Psoas muscle (tissue), 7 donors: ENCODE measurements at regions not wholly inside any gene's neighbourhood (a gene's known extent, or its start where the extent isn't known, plus 50 kb on each side); places are given as distances from the start of the nearest gene placed in this dataset.

Experiments used
- ATAC-seq, 4 donors: fragments of 200-7000 bp; cut with Tn5 transposase; one replicate each; pipeline ENCODE4 v1.9.1; 2020; ENCODE audit warnings: moderate library complexity in 3 of 4, mild to moderate bottlenecking in 2 of 4
- DNase-seq, 2 donors: peaks; one replicate each; pipeline ENCODE4 v3.0.0-alpha.2; 2020
- H3K27ac ChIP-seq: fragments of 200-600 bp; one replicate; pipeline ENCODE4 v1.8.0; 2022
- H3K27me3 ChIP-seq, 3 donors: fragments of 200-600 bp in 1 of 3; one replicate each; pipeline versions ENCODE4 v1.6.1 to v1.8.0; 2013 to 2022; ENCODE audit warnings: low read length in 2 of 3, mild to moderate bottlenecking in 2 of 3, moderate library complexity in 1 of 3; ENCODE audit not compliant: insufficient read depth in 3 of 3
- H3K36me3 ChIP-seq, 2 donors: fragments of 200-600 bp in 1 of 2; one replicate each; pipeline versions ENCODE4 v1.6.1 to v1.8.0; 2013 to 2022; ENCODE audit warnings: low read depth in 1 of 2, mild to moderate bottlenecking in 1 of 2, moderate library complexity in 1 of 2; ENCODE audit not compliant: insufficient read depth in 1 of 2
- H3K4me1 ChIP-seq: fragments of 200-600 bp; one replicate; pipeline ENCODE4 v1.8.0; 2022
- H3K4me3 ChIP-seq: fragments of 200-600 bp; one replicate; pipeline ENCODE4 v1.8.0; 2022; ENCODE audit warnings: mild to moderate bottlenecking
- H3K9me3 ChIP-seq: fragments of 200-600 bp; one replicate; pipeline ENCODE4 v1.8.0; 2022
- CTCF ChIP-seq: fragments of 200-600 bp; IDR thresholded peaks from one replicate; pipeline ENCODE4 v1.8.0; 2022; ENCODE audit warnings: antibody characterized with exemption
- WGBS, 3 donors: extraction: QIAGEN DNeasy Blood & Tissue Kit; methylation state at CpG; one replicate each; pipeline versions ENCODE4 v1.1.6 to v1.1.7; 2013; 5-methylcytosine and 5-hydroxymethylcytosine counted together
- intact Hi-C, 2 donors: fragments of 100-400 bp; cut with DNase I; formaldehyde crosslinking; loops; one replicate each; pipeline versions ENCODE4 v1.11.0 to v1.14.2; 2022
- donor health status: healthy with polysubstance abuse.
- donor health status: DM: no; HTN: no; CAD: no; lungs with moderate emphysema.
- donor health status: Bipolar disorder and iron deficiency.
- donor health status: healthy.
- donor health status: DM: yes; HTN: yes; CAD: no.
- donor health status: DM: no; HTN: no; CAD: no.
- donor health status: DM: yes; HTN: yes; CAD: no.

GRCh38 chr11:127803755-127804154, 783.6 kb downstream of the ETS1 start:
- TF ChIP-seq CTCF: no peak
- intact Hi-C loops: no loop called here
- ATAC-seq: no peak

GRCh38 chr11:127800989-127801688, 786.2 kb downstream of the ETS1 start:
- no peak for DNase-seq
- Histone ChIP-seq H3K4me1 (no peaks in the 10 kb centered on the region), H3K27me3 (no peaks in the 10 kb centered on the region), H3K9me3 (no peaks in the 10 kb centered on the region), H3K4me3 (no peak overlapping the region), H3K36me3 (no peaks in the 10 kb centered on the region), H3K27ac (no peak overlapping the region)
- no peak for TF ChIP-seq CTCF
- 80 to 88% (median 82%) methylated on average over 6 of the region's 6 CpGs for WGBS, 3 donors
- no peak for ATAC-seq
- intact Hi-C loops: no loop called here

More at GRCh38 chr11:127803755-127804154, 783.6 kb downstream of the ETS1 start:
- Histone ChIP-seq H3K9me3 (no peaks in the 10 kb centered on the region), H3K27me3 (peaks cover 0 to 4% (median 0%) of the 10 kb centered on the region in 3 donors), H3K36me3 (no peaks in the 10 kb centered on the region), H3K4me3 (no peak overlapping the region), H3K4me1 (no peaks in the 10 kb centered on the region), H3K27ac (no peak overlapping the region)
- DNase-seq: no peak

GRCh38 chr11:127795326-127795725, 792.0 kb downstream of the ETS1 start:
- DNase-seq (no peak), ATAC-seq (no peak)
- intact Hi-C loops: no loop called here
- no peaks in the 10 kb centered on the region for H3K27me3 ChIP-seq
- no peak overlapping the region for H3K4me3 ChIP-seq
- H3K36me3 ChIP-seq: no peaks in the 10 kb centered on the region
- H3K4me1 ChIP-seq: no peaks in the 10 kb centered on the region
- TF ChIP-seq CTCF: no peak
- no peak overlapping the region for H3K27ac ChIP-seq
- no peaks in the 10 kb centered on the region for H3K9me3 ChIP-seq

- H3K36me3 ChIP-seq: no peaks in the 10 kb centered on the region
- H3K4me3 ChIP-seq: no peak overlapping the region
- 80 to 87% (median 84%) methylated on average over 7 of the region's 7 CpGs for WGBS, 3 donors
- no peak for TF ChIP-seq CTCF
- DNase-seq: no peak
- no peaks in the 10 kb centered on the region for H3K4me1 ChIP-seq
- H3K27me3 ChIP-seq: no peaks in the 10 kb centered on the region
- no peak overlapping the region for H3K27ac ChIP-seq
- no peak for ATAC-seq
- intact Hi-C loops: no loop called here
- no peaks in the 10 kb centered on the region for H3K9me3 ChIP-seq
These were observed 791.3 kb upstream of the KIRREL3 start for GRCh38 chr11:127791844-127792243.

GRCh38 chr11:127790592-127790991, 790.0 kb upstream of the KIRREL3 start:
- no peaks in the 10 kb centered on the region for H3K9me3 ChIP-seq

More at GRCh38 chr11:127790592-127790991, 790.0 kb upstream of the KIRREL3 start:
- 45 to 52% (median 45%) methylated on average over 4 of the region's 4 CpGs for WGBS, 3 donors
- Histone ChIP-seq H3K4me3 (no peak overlapping the region), H3K4me1 (no peaks in the 10 kb centered on the region), H3K27ac (no peak overlapping the region), H3K27me3 (no peaks in the 10 kb centered on the region), H3K36me3 (no peaks in the 10 kb centered on the region)
- no peak for TF ChIP-seq CTCF
- DNase-seq: no peak
- intact Hi-C loops: no loop called here
- no peak for ATAC-seq
